ENCODE measurements at regions not wholly inside any gene's neighbourhood (a gene's known extent, or its start where the extent isn't known, plus 50 kb on each side); places are given as distances from the start of the nearest gene placed in this dataset.

DNA sequence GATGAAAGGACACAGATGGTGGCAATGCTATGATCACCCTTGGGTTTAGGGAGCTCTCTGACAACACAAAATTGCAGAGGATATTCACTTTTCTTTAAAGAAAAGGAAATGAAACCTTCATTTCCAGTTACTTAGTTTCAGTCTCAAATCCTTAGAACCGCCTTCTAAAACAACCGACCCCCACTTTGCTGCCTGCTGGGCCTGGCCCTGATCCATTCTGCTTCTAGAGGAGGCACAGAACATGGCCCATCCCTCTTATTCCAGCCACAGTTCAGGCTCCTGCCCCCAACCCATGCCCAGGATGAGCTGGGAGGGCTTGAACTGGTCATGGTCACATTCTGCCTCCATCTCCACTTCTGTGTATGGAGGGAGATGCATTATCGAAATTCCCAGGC is 311.6 kb downstream of the EN1 start:
- no peak for DNase-seq (ENCODE audit: low spot score)
- intact Hi-C loops (cut with DNase I), result loop anchor here (5.0 kb wide), 1 partner anchor 321 kb away; no protein-coding TSS in a partner anchor

DNA sequence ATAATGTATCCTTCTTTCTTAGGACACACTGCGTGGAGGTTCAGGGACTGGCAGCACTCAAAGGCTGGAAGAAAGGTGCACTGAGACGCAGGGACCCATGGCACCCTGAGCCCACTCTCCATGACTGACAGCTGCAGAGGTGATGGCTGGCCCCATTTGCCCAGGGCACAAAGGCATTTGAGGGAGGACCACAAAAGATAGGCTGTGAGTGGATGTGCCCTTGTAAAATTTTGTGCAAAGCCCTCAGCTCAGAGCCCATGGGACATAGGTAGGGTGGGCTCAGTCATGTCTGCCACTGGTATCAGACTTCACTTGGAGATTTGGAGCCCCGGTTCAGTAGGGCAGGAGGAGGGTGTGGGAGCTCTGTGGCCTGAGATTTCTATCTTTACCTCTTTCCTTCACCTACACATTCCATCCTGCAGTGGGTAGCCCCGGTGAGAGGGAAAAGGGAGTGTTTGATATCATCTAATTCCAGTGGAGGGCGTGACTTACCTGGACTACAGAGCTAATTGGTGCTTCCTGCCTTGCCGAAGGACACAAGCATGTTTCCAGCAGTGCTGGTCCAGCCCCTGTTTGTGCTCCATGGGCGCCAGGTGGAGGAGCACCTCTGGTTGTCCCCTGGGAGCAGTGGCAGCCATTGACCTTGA is 312.2 kb downstream of the EN1 start:
- intact Hi-C loops (cut with DNase I), result loop anchor here (5.0 kb wide), 1 partner anchor 322 kb away; no protein-coding TSS in a partner anchor

DNA sequence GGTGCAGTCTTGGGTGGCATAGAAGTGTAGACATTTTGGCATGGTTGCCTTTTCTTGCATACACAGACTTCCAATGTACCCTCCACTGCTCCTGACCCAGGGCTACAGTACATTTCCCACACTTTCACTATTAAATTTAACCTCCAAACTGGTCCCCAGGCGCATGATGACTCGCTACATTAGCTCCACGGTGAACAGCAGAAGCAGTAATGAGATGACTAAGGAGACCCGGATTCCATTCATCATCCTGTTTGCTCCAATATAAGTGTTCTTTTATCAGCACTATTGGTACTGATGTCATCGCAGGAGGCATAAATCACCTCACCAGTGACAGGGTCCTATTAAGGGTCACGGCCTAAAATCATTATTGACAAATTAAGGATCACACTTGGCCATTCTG is 316.5 kb downstream of the EN1 start:
- DNase-seq (ENCODE audit: low spot score), result no peak
- intact Hi-C loops (cut with DNase I), result no loop called here

More for the DNA sequence above, 312.2 kb downstream of the EN1 start:
- no peak for DNase-seq (ENCODE audit: low spot score)

DNA sequence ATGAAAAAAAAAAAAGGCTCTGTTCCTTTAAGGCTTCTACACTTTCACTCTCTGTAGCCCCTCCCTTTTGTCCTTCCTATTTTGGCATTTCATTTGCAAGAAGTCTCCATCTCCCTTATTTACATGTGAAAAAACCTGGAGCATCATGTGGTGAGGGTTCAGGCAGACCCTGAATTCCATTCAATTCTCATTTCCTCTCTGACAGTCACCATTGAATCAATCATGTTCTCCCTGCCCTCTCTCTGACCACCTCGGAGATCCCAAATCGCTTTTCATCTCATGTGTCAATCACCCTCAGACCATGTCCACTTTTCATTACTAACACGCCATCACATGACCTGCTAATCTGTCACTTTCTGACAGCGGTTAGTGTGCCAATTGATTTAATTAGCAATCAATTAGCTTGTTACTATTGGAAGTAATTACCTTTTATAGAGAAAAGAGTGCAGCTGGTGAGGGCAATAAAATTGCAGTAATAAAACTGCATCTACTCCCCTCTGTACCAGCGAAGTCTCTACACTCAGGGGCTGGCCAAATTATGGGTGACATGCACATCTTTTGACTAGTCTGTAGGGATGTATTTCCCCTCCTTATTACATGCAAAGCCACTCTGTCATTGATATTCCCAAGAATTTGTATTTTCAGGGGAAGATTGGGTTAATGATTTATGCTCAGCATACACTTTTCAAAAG is 317.4 kb downstream of the EN1 start:
- no peak for DNase-seq (ENCODE audit: low spot score)
- intact Hi-C loops (cut with DNase I), result no loop called here

- DNase-seq (ENCODE audit: low spot score), result no peak
- intact Hi-C loops (cut with DNase I), result no loop called here
Observed at GRCh38 chr2:118527571-118527970, 319.9 kb downstream of the EN1 start.

DNA sequence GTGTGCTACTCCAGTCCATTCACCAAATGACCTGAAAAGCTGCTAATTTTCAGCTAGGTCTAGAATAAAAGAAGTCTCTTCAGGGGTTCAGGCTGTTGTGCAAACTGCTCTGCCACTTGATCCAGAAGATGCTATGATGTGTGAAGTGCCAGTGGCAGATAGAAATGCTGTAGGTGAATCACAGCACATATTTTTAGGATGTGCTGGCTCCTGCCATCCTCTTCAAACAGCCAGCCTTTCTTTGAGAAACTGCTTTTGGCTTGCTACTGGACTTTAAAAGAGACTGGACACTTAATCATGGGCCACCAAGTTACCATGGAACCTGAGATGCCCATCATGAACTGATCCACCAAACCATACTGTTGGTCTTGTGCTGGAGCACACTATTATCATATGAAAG is 322.1 kb downstream of the EN1 start:
- intact Hi-C loops (cut with DNase I), result no loop called here
- DNase-seq (ENCODE audit: low spot score), result no peak

GRCh38 chr2:118524911-118525310 is 322.5 kb downstream of the EN1 start:
- intact Hi-C loops (cut with DNase I), result no loop called here
- DNase-seq (ENCODE audit: low spot score), result no peak

- DNase-seq (ENCODE audit: low spot score), result no peak
- intact Hi-C loops (cut with DNase I), result no loop called here
Observed at GRCh38 chr2:118523761-118524160, 323.7 kb downstream of the EN1 start.

- intact Hi-C loops (cut with DNase I), result no loop called here
- DNase-seq (ENCODE audit: low spot score), result no peak
Observed at GRCh38 chr2:118521960-118522359, 325.5 kb downstream of the EN1 start.

DNA sequence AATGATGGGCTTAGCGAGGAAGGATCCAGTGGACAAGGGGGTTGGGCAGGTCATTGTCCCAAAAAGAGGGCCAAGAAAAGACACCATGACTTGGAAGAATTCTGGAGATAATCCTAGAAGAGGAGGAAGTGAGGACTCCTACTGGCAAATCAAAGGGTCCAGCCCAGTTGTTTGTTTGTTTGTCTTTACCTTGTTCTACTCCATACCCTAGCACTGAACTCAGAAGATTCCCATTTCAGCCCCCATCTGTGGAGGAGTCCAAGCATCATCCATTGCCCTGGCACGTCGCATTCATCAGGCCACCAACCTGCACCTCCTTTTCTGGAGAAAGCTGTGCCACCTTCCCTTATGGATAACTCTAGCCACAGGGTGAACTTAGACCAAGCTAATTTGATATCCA is 326.2 kb downstream of the EN1 start:
- intact Hi-C loops (cut with DNase I), result no loop called here

GRCh38 chr2:118520246-118520645 is 327.2 kb downstream of the EN1 start:
- intact Hi-C loops (cut with DNase I), result no loop called here
- DNase-seq (ENCODE audit: low spot score), result no peak

More for the DNA sequence above, 326.2 kb downstream of the EN1 start:
- no peak for DNase-seq (ENCODE audit: low spot score)

DNA sequence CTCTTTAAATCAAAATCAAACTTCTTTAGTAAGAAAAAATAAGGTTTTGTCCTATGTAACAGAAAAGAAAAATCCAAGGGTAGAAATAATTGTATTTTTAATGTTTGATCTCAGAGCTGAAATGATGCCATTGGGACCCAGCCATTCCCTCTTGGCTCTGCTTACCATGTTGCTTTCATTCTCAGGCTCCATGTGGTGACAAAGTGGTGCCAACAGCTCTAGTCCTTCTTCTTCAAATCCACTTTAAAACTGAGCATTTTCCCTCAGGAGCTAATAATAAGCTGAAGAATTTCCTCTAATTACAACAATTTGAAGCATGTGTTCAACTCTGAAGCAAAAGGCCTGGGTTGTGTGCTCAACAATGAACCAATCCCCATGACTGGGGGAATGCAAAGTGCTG is 327.9 kb downstream of the EN1 start:
- intact Hi-C loops (cut with DNase I), result no loop called here
- DNase-seq (ENCODE audit: low spot score), result no peak

GRCh38 chr2:118510807-118511206 is 336.6 kb downstream of the EN1 start:
- intact Hi-C loops (cut with DNase I), result no loop called here
- DNase-seq (ENCODE audit: low spot score), result no peak

GRCh38 chr2:118509319-118510004 is 338.0 kb downstream of the EN1 start:
- no peak for DNase-seq (ENCODE audit: low spot score)
- intact Hi-C loops (cut with DNase I), result no loop called here

- intact Hi-C loops (cut with DNase I), result no loop called here
- DNase-seq (ENCODE audit: low spot score), result no peak
Observed at GRCh38 chr2:118508282-118508681, 339.2 kb downstream of the EN1 start.

- intact Hi-C loops (cut with DNase I), result no loop called here
- DNase-seq (ENCODE audit: low spot score), result no peak
Observed at GRCh38 chr2:118505436-118505835, 342.0 kb downstream of the EN1 start.

GRCh38 chr2:118502106-118502505 is 345.3 kb downstream of the EN1 start:
- intact Hi-C loops (cut with DNase I), result no loop called here
- DNase-seq (ENCODE audit: low spot score), result no peak

DNA sequence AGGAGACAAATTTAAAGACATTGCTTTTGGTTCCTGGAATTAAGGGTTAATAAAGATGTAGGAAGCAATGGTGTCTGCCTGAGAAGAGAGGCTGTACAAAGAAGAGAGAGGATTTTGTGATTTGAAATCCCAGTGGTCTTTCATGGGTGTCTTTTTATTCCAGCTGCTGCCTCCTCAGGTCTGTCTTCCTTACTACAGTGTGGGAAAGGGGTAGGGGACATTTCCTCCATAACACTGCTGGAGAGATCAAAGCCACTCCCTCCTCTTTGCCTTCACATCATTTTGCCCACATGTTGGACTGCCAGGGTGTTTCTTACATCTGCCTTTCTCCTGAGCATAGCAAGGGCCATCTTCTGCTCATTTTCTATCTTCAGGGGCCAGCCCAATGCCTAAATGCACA is 348.5 kb downstream of the EN1 start:
- intact Hi-C loops (cut with DNase I), result no loop called here
- no peak for DNase-seq (ENCODE audit: low spot score)

- intact Hi-C loops (cut with DNase I), result no loop called here
- no peak for DNase-seq (ENCODE audit: low spot score)
Observed at GRCh38 chr2:118496870-118497611, 350.4 kb downstream of the EN1 start.

- intact Hi-C loops (cut with DNase I), result no loop called here
- DNase-seq (ENCODE audit: low spot score), result no peak
Observed at GRCh38 chr2:118496467-118496866, 351.0 kb downstream of the EN1 start.

All from cardiac septum (tissue), 1 donor.